ENCODE measurements at regions not wholly inside any gene's neighbourhood (a gene's known extent, or its start where the extent isn't known, plus 50 kb on each side); places are given as distances from the start of the nearest gene placed in this dataset.

DNA sequence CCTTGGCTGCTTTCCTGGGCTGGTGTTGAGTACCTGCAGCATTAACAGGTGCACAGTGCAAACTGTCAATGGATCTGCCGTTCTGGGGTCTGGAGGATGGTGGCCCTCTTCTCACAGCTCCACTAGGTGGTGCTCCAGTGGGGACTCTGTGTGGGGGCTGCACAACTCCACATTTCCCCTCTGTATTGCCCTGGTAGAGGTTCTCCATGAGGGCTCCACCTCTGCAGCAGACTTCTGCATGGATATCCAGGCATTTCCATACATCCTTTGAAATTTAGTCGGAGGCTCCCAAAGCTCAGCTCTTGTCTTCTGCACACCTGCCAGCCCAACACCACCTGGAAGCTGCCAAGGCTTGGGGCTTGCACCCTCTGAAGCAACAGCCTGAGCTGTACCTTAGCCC is 198.6 kb downstream of the GXYLT1 start:
- TF ChIP-seq MYC (IDR thresholded peaks at IDR 0.05; ENCODE audit: low read depth, low read length), result no peak
- TF ChIP-seq, protein P1, sequence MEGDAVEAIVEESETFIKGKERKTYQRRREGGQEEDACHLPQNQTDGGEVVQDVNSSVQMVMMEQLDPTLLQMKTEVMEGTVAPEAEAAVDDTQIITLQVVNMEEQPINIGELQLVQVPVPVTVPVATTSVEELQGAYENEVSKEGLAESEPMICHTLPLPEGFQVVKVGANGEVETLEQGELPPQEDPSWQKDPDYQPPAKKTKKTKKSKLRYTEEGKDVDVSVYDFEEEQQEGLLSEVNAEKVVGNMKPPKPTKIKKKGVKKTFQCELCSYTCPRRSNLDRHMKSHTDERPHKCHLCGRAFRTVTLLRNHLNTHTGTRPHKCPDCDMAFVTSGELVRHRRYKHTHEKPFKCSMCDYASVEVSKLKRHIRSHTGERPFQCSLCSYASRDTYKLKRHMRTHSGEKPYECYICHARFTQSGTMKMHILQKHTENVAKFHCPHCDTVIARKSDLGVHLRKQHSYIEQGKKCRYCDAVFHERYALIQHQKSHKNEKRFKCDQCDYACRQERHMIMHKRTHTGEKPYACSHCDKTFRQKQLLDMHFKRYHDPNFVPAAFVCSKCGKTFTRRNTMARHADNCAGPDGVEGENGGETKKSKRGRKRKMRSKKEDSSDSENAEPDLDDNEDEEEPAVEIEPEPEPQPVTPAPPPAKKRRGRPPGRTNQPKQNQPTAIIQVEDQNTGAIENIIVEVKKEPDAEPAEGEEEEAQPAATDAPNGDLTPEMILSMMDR (IDR thresholded peaks at IDR 0.05; ENCODE audit: low read depth, low read length), result no peak

All from NB4 (cell line).